HG03025 (cell line): ENCODE measurements at regions not wholly inside any gene's neighbourhood (a gene's known extent, or its start where the extent isn't known, plus 50 kb on each side); places are given as distances from the start of the nearest gene placed in this dataset.

Source experiments
- ATAC-seq: cut with Tn5 transposase; IDR thresholded peaks from one replicate; pipeline ENCODE4 v1.9.1; 2021; ENCODE audit warnings: mild to moderate bottlenecking, moderate library complexity; ENCODE audit not compliant: unreplicated experiment, low FRiP score

DNA sequence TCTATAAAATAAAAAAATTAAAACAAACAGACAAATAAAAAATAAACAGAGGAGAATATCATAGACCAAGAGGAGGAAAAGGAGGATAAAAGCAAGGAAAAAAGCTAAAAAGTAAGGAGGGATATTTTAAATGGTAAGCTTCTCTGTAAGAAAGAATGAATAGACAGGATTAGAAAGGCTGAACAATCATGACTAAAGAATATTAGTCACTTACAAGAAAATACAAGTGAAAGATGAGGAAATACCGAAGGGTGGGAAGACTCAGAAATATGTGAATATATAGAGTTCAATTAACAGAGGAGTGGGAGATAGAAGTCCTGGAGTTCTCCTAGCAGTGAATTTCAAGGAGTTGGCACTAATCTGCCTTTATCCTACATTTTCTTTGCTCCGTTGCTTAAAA is 162.6 kb downstream of the RTL3 start:
- no peak for ATAC-seq

DNA sequence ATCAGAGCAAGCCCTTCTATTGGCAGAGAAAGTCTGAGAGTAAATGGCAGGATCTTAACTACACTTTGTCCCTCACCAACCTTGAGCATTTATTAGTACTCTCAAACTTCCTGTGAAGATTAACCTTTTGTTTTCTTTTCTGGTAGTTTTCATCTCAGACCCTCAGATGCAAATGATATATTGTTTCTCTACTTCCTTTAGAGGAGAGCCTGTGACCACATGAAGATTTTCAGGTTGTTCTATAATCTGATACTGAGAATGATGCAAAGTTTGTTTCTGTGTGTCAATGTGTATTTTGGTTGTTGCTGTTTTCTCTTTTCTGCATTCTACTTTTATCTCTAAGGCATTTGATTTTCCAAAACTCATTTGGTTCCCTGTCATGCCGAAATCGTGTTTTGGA is 165.8 kb upstream of the CYSLTR1 start:
- peak; percentile 82 for ATAC-seq

DNA sequence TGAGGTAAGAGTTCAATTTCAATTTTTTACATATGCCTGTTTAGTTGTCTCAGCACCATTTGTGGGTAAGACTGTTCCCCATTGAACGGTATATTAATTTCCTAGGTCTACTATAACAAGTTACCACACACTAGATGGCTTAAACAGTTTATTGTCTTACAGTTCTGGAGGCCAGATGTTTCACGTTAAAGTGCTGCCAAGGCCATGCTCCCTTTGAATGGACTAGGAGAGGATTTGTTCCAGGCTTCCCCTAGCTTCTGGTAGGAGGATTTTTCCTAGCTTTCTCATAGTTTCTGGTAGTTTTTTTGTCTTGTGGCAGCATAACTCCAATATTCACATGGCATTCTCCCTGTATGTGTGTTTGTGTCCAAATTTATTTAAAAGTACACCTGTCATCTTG is 149.3 kb upstream of the CYSLTR1 start:
- no peak for ATAC-seq

DNA sequence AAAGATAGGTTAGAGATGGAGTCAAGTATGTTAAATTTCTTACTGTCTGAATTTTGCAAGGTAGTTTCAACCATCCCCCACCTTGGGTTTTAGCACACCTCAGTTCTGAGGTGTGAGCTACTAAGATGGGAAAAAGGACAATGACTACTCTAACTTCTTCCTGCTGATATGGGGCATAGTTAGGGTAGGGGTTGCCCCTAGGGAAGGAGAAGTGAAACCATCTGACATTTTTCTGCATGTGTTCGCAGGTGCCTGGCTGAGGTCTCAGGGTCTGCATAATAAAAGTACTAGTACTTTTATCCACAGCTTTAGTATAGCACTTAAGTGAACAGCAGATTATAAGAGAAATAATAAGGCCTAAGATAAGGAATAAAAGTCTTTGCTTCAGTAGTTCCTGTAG is 129.5 kb upstream of the CYSLTR1 start:
- no peak for ATAC-seq

DNA sequence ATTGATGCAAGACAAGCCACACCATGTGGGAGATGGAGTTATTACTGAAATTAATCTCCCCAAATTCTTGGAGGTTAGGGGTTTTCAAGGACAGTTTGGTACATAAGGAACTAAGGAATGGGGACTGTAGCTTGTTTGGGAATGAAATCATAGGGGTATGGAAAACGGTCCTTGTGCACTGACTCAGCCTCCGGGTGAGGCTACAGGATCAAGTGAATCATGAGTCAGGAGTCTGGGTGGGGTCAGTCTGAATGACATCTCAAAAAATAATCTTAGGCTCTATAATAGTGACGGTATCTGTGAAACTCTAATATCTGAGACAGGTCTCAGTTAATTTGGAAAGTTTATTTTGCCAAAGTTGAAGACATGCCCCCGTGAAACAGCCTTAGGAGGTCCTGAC is 128.5 kb upstream of the CYSLTR1 start:
- no peak for ATAC-seq

DNA sequence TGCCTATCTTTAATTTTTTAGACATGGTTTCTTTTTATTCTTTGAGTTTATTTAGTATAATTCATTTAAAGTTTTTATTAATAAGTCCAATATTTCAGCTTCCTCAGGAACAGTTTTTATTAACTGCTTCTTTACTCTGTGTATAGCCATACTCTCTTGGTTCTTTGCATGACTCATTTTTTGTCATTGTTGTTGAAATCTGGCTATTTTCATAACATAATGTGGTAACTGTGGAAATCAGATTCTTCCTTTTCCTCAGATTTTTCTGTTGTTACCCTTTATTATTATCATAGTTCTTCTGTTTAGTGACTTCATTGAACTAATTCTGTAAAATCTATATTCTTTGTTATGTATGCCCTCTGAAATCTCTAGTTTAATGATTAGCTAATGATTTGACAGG is 124.9 kb upstream of the CYSLTR1 start:
- no peak for ATAC-seq

DNA sequence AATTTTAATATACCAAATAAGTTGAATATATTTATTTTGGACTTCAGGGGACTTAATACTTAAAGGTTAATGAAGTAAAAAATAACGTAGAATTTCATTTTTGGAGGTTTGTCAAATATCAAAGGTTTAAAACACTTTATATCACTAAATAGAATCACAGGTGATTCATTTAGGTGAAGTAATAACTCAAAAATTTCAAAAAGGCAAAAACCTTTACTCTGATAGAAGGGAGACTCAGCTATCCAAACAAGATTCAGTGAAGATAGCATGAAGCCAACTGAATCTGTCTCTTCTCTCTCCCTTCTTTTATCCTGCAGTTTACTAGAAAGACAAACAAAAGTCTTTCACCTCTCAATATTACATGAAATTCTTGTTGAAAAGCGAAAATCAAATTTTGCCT is 110.2 kb upstream of the CYSLTR1 start:
- no peak for ATAC-seq

DNA sequence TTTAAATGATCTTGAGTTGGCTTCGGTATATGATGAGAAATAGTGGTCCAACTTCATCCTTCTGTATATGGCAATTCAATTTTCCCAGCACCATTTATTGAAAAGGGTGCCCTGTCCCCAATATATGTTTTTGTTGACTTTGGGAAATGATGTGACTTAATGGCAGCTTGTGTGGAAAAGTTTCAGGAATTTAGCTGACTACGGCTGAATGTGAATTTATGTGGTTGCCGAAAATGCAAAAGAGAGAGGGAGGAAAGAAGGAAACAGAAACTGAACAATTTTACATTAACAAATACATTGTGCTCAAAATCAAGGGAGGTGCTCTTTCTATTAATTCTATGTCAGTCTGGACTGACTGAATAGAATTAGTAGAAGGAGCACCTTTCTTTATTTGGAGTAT is 101.8 kb upstream of the CYSLTR1 start:
- no peak for ATAC-seq

DNA sequence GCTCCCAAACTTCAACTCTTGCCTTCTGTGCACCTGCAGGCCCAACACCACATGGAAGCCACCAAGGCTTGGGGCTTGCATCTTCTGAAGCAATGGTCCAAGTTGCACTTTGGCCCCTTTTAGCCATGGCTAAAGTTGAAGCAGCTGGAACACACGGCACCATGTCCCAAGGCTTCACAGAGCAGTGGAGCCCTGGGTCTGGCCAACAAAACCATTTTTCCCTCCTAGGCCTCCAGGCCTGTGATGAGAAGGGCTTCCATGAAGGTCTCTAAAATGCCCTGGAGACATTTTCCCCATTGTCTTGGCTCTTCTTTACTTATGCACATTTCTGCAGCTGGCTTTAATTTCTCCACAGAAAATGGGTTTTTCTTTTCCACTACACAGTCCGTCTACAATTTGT is 61.3 kb upstream of the CYSLTR1 start:
- no peak for ATAC-seq

DNA sequence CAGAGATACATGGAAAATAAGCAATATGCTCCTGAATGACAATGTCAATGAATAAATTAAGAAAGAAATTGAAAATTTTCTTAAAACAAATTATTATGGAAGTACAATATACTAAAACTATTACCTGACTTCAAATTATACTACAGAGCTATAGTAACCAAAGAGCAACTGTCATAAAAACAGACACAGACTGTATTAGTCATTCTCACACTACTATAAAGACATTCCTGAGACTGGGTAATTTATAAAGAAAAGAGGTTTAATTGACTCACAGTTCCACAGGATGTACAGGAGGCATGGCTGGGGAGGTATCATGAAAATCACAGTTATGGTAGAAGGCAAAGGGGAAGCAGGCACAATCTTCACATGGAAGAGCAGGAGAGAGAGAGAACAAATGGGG is 60.0 kb upstream of the CYSLTR1 start:
- no peak for ATAC-seq

DNA sequence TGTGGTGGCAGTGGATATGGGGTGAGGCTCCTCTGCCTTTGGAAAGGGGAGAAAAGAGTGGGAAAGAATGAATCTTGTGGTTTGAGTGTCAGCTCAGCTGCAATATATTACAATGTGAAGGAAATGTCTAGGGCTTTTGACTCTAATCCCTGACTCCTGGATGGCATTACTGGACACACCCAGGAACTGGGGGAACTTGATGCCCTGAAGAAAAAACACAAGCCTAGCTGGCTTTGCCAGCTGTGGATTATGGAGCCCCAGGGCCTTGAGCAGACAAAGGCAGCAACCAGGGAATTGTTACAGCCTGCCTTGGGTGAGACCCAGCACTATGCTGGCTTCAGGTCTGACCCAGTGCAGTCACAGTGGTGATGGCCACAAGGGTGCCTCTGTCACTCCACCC is 57.1 kb upstream of the CYSLTR1 start:
- ATAC-seq, result no peak

DNA sequence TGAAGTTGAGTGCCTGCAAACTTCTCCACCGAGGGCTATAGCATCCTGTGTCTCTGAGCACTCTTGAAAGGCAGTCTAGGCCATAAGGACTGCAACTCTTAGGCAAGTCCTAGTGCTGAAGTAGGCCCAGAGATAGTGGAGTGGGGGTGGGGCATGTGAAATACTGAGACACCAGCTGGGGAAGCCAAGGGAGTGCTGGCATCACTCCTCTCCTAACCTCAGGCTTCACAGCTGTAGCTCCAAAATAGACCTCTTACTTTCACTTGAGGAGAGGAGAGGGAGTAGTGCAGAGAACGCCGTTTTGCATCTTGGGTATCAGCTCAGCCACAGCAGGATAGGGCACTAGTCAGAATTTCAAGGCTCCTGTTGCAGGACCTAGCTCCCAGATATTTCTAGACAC is 56.2 kb upstream of the CYSLTR1 start:
- ATAC-seq, result no peak

DNA sequence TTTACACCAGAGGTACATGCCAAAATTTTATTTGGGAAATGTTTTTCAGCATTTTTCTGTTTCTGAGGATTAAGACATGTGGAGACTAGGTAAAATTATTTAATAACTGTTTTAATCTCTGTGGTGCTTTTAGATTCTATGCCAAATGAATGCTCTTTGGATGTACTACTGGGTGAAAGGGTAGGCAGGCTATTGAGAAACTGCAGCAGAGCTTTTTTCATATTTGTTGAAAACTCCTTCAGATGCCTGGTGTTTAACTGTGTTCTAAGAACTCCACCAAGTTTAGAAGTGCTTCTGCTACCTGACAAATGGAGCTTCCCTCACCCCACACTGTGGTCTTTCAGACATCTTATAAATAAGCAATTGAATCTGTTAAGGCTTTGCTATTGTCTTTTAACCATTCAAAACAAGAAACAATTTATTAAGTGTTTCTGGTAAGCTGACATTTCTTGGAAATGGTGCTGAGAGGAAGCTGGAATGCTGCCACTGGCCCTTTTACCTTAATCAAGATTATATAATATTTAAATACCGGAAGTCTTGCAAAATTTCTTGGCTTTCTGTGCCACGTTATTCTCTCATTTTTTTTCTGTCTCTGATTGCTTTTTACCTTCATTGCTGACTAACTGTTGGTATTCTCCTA is 51.2 kb upstream of the CYSLTR1 start:
- ATAC-seq, result no peak
